ENCODE measurements at regions not wholly inside any gene's neighbourhood (a gene's known extent, or its start where the extent isn't known, plus 50 kb on each side); places are given as distances from the start of the nearest gene placed in this dataset.
A peak's percentile ranks its signal among the peaks of the same experiment; 100 is the strongest.
"Not testable (repeated sequence)": the region's sequence is repeated elsewhere in the genome, so short reads cannot be mapped to it uniquely, and the experiment has no call there.

DNA sequence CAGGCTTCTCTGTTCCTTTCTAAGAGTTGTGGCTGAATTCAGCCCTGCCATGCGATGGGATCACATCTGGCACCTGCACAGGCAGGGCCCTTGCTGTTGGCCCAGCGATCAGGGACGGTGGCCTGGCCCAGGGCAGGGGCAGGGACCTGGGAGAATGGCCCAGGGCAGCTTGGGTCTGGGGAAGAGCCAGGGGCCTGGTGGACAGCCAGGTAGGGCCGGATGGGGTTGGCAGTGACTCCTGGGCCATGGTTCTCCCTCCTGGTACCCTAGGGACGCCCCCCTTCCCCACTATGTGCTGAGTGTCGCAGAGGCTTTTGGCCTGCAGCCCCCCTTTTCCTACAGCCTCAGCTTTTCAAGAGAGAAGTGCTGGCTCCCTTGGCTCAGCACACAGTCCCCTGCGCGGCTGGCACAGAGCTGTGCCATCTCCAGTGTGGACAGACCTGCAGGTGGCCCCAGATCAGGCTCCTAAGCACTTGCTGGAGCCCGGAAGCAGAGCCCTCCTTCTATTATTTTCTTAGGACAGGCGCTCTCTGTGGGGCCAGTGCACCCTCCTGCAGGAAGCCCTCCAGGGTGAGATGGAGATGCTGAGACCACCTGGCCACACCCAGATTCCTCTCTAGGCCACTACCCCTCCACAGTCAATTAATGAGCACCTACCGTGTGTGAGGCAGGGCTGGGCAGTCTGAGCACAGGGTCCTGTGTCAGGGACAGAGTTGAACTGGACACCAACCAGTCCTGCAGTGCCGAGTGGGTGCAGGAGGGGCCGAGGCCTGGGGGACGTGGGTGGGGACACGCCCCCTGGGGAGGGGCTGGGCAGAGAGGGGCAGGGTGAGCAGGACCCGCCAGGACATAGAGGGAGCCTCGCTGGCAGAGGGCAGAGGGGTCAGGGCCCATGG is 267.6 kb downstream of the ADGRD1 start:
- Histone ChIP-seq H3K27ac (no peak overlapping the region), H3K9me3 (no peaks in the 10 kb centered on the region), H3K36me3 (no peaks in the 10 kb centered on the region), H3K4me3 (no peak overlapping the region), H3K4me1 (no peaks in the 10 kb centered on the region), H3K27me3 (peaks cover 9% of the 10 kb centered on the region)
- TF ChIP-seq, protein P1, sequence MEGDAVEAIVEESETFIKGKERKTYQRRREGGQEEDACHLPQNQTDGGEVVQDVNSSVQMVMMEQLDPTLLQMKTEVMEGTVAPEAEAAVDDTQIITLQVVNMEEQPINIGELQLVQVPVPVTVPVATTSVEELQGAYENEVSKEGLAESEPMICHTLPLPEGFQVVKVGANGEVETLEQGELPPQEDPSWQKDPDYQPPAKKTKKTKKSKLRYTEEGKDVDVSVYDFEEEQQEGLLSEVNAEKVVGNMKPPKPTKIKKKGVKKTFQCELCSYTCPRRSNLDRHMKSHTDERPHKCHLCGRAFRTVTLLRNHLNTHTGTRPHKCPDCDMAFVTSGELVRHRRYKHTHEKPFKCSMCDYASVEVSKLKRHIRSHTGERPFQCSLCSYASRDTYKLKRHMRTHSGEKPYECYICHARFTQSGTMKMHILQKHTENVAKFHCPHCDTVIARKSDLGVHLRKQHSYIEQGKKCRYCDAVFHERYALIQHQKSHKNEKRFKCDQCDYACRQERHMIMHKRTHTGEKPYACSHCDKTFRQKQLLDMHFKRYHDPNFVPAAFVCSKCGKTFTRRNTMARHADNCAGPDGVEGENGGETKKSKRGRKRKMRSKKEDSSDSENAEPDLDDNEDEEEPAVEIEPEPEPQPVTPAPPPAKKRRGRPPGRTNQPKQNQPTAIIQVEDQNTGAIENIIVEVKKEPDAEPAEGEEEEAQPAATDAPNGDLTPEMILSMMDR (IDR thresholded peaks at IDR 0.05): no peak
- intact Hi-C loops (cut with DNase I): no loop called here
- DNase-seq: no peak
- ATAC-seq: no peak

DNA sequence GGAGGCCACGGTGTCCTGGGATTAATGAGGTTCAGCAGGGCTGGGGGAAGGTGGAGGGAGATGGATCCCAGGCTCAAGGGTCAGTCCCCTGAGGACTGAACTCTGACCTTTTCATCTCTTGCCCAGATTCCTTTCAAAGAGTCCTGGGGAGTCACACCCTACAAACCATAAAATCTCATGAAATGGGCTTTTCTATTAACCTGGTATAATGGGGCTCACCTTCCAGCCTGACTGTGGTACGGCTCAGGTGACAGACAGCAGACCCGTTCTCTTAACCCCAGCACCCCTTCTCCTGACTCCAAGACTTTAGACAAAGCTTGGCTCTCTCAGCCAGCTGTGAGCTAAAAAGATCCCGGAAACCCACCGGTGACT is 268.2 kb downstream of the ADGRD1 start:
- intact Hi-C loops (cut with DNase I): no loop called here
- peaks cover 9% of the 10 kb centered on the region for H3K27me3 ChIP-seq
- H3K9me3 ChIP-seq: no peaks in the 10 kb centered on the region
- H3K36me3 ChIP-seq: no peaks in the 10 kb centered on the region
- ATAC-seq (no peak), DNase-seq (no peak)
- TF ChIP-seq, protein P1 (IDR thresholded peaks at IDR 0.05): no peak
- H3K27ac ChIP-seq: no peak overlapping the region
- H3K4me1 ChIP-seq: no peaks in the 10 kb centered on the region
- no peak overlapping the region for H3K4me3 ChIP-seq

DNA sequence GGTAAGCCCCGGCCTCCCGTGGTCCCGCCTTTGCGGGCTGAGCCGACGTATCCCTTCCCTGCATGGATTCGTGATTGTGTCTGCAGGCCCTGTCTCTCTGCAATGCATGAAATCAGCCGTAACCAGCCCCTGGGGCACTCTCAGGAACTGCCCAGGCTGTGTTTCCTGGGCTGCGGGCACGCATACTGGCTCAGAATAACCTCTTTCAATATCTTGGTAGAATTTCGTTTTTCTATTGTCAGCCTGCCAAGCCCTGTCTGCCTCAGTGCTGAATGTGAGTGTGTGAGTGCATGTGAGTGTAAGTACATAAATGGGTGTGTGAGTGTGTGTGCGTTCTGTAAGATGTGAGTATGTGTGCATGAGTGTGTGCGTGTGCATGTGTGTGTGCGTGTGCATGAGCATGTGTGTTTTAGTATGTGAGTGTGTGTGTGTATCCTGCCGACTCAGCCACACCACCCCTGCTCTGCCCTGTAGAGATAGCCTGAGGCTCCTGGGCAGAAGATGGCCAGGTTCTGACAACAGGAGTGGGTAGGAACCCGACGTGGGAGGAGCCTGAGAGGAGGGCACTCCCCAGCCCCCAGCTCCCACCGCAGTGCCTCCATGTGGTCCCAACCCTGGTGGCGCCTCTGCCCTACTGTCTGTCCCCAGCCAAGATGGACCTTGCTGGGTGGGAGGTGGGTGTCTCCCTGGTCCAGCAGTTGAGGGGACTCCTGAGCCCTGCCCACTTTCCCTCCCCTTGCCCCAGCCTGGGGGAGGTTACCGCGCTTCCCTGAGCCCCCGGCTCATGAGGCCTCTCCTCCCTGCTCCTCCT is 268.8 kb downstream of the ADGRD1 start:
- H3K4me3 ChIP-seq: no peak overlapping the region
- peaks cover 9% of the 10 kb centered on the region for H3K27me3 ChIP-seq
- intact Hi-C loops (cut with DNase I): no loop called here

DNA sequence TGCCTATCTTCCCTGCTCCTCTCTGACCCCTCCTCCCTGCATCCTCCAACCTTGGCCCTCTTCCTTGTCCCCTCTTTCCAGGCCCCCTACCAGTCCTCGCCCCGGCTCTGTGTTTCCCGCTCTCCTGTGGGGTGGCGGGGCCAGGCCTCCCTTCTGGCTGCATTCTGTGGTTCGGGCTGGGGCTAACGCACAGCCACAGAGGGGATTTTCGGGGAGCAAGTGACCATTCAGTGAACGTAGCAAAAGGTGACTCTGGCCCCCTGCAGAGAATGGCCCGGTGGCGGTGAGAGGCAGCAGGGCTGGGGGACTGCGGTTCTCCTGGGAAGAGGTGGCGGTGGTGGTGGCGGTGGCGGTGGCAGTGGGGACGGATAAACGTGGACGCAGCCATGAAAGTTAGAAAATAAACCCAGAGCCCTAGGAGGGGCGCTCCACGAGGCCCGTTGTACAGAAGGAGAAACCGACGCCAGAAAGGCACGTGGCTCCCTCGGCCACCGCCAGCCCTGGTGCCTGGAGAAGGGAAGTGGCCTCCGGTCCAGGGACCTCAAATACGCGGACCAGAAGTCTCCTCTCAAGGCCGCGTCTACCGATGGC is 269.6 kb downstream of the ADGRD1 start:
- DNase-seq: no peak

More for the DNA sequence above, 268.8 kb downstream of the ADGRD1 start:
- Histone ChIP-seq H3K36me3 (no peaks in the 10 kb centered on the region), H3K27ac (no peak overlapping the region), H3K9me3 (no peaks in the 10 kb centered on the region), H3K4me1 (no peaks in the 10 kb centered on the region)
- ATAC-seq (no peak), DNase-seq (peak; percentile 59)
- TF ChIP-seq, protein P1 (IDR thresholded peaks at IDR 0.05): no peak

DNA sequence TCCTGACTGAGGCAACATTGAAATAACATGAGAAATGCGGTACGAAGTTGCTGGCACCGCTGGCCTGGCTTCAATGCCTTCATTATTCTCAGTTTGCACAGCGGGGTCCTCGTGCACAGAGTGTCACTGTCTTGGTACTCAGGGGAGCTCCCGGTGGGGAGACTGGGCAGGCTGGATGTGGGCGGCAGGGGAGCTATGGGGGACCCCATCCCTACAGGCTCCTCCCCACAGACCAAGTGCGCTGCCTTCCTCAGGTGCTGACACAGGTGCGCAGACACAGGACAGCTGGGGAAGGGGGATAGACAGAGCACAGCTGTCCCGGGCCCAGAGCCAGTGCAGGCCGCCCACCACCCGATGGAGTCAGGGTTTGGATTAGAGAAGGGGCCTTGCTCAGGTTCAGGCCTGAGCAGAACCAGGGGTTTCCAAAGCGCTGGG is 270.1 kb downstream of the ADGRD1 start:
- peak; percentile 47 for DNase-seq
- Histone ChIP-seq H3K36me3 (no peaks in the 10 kb centered on the region), H3K27ac (no peak overlapping the region), H3K4me3 (no peak overlapping the region), H3K27me3 (peaks cover under 1% of the 10 kb centered on the region), H3K4me1 (no peaks in the 10 kb centered on the region), H3K9me3 (no peaks in the 10 kb centered on the region)
- no peak for ATAC-seq
- intact Hi-C loops (cut with DNase I): no loop called here
- TF ChIP-seq, protein P1 (IDR thresholded peaks at IDR 0.05): no peak

More for the DNA sequence above, 269.6 kb downstream of the ADGRD1 start:
- TF ChIP-seq, protein P1 (IDR thresholded peaks at IDR 0.05): no peak
- ATAC-seq: no peak
- Histone ChIP-seq H3K9me3 (no peaks in the 10 kb centered on the region), H3K4me3 (no peak overlapping the region), H3K27me3 (peaks cover 6% of the 10 kb centered on the region), H3K36me3 (no peaks in the 10 kb centered on the region), H3K27ac (no peak overlapping the region), H3K4me1 (no peaks in the 10 kb centered on the region)
- intact Hi-C loops (cut with DNase I): no loop called here

DNA sequence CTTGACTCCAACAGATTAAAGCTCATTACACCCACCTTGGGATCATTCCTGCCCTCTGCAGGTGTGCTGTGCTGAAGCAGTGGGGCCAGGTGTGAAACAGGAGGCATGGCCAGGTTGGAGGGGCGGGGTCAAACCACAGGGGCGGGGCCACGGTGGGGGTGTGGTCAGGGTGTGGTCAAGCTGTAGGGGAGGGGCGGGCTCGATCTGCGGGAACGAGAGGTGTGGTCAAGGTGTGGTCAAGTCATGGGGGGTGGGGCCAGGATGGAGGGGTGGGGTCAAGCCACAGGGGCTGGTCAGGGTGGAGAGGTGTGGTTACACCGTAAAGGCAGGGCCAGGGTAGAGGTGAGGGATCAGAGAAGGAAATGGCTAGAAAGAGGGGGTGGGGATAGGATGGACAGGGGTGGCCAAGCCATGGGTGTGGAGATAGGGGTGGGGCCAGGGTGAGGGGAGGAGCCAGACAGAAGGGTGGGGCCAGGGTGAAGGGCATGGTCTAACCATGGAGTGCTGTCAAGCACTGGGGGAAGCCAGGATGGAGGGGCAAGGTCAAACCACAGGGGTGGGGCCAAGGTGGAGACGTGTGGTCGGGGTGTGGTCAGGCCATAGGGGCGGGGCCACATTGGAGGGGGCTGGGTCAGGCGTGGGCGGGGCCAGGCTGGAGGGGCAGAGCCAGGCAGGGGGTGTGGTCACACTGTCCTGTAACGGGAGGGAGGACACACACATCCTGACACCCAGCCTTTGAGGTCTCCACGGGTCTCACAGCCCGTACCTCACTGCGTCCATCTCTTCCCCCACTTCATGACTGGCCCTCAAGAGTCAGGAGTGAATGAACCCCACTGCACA is 270.7 kb downstream of the ADGRD1 start:
- H3K4me3 ChIP-seq; H3K27me3 ChIP-seq; H3K36me3 ChIP-seq; H3K4me1 ChIP-seq; H3K27ac ChIP-seq; H3K9me3 ChIP-seq; intact Hi-C loops (cut with DNase I): not testable (repeated sequence)
- ATAC-seq (peak; percentile 34), DNase-seq (peak; percentile 63)

DNA sequence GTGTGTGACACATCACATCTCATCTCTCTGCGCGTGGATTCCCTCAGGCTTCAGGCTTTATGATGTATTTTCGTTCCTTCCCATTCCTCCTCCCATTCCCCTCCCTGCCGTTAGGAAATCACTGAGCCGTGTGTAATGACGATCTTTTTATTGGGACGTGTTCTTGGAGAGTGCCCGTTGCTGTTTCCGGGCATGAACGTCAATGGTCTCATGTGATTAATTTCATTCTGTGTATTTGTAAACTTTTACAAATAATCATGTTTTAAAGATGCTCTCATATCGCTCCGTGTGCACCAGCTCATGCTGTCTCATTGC is 271.3 kb downstream of the ADGRD1 start:
- H3K9me3 ChIP-seq, ATAC-seq: not testable (repeated sequence)

More for the DNA sequence above, 271.3 kb downstream of the ADGRD1 start:
- H3K4me3 ChIP-seq; H3K27ac ChIP-seq; H3K27me3 ChIP-seq; intact Hi-C loops (cut with DNase I); H3K4me1 ChIP-seq; H3K36me3 ChIP-seq; DNase-seq: not testable (repeated sequence)
